NCI-H2171 (cell line): ENCODE measurements at regions not wholly inside any gene's neighbourhood (a gene's known extent, or its start where the extent isn't known, plus 50 kb on each side); places are given as distances from the start of the nearest gene placed in this dataset.
A peak's percentile ranks its signal among the peaks of the same experiment; 100 is the strongest.

Experiments used
- DNase-seq: peaks from one replicate; lab custom pipeline; 2025; lab: John Stamatoyannopoulos, UW

DNA sequence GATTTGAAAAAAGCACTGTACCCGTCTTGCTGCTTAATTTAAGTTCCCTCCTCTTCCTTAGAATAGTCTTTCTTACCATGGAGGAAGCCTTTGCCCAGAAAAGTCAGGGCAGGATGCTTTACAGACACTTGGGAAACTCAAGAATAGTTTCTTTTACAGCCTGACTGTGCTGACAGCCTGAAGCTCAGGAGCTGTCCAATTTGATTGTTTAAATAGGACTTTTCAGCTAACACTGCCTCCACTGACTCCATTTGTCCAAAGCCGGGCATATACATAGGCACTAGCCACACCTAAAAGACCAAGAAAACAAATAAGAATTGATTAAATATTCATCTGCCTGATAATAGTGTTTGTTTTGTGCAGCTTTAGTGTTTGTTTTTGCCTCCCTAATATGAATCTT lies 110.9 kb upstream of the L3MBTL4 start:
- no peak for DNase-seq

DNA sequence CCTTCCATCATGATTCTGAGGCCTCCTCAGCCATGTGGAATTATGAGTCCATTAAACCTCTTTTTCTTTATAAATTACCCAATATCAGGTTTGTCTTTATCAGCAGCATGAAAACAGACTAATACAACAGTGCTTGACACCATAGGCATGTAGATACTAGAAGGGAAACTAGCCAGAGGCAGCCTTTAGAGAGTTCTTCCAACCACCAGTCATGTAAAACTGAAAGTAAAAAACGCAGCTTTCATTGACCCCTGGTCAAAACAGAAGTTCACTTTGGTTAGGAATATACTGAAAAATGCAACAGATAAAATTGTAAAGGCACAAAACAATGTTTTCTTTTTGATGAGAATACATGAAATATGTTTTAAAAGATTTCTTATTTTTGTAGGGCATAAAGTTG lies 122.8 kb upstream of the L3MBTL4 start:
- no peak for DNase-seq

DNA sequence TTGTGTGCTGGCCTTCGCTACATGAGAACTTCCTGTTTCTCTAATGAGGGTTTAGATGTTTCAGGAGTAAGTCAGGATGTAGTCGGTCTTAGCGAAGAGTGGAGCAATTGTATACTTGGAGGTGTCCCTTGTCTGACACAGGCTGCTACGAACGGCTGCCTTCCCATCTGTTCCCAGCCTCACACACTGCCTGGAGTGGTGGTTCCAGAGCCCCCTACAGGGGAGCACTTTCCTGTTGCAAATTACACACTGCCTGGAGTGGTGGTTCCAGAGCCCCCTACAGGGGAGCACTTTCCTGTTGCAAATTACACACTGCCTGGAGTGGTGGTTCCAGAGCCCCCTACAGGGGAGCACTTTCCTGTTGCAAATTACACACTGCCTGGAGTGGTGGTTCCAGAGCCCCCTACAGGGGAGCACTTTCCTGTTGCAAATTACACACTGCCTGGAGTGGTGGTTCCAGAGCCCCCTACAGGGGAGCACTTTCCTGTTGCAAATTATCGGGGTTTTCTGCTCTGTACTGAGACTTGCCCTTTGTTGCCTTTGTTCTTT lies 126.5 kb upstream of the L3MBTL4 start:
- peak; percentile 56 for DNase-seq

DNA sequence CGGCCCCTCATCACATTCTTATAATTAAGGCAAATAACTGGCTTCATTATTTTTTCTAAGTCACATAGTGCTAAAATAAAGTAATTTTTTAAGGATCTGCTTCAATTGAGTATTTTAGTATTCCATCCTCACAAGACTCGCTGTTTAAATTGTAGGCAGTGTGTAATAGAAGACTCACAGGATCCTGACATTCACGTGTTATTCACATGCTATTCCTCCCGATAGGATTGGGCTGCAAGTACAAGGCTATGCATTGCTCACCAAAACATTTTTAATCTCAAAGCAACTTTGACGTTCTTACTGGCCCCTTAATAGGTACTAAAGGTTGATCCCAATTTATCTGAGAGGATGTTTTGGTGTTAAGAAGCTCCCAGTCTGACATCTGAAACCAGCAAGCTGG lies 127.6 kb upstream of the L3MBTL4 start:
- no peak for DNase-seq

DNA sequence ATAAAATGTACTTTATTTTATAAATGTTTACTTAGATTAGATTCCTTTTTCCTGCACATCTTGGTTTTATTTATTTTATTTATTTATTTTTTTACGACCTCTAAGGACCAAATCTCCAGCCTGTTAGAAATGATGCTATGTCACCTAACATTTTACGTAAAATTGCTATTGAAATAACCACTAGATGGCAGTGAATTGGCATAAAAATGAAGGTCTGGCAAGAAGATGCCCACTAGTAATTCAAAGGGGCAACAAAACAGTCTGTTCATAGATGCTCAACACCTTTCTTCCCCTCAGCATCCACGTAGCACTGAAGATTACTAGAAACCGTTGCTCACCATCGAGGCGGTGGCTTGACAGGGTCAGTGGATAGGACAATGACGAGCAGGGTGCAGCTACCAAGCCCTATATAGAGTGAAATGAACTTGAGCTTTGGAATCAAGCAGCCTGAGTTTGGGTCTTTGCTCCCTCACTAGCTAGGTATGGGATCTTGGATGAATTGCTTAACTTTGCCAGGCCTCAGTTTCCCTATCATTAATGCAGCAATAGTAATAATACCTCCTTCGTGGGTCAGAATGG lies 128.7 kb upstream of the L3MBTL4 start:
- no peak for DNase-seq

DNA sequence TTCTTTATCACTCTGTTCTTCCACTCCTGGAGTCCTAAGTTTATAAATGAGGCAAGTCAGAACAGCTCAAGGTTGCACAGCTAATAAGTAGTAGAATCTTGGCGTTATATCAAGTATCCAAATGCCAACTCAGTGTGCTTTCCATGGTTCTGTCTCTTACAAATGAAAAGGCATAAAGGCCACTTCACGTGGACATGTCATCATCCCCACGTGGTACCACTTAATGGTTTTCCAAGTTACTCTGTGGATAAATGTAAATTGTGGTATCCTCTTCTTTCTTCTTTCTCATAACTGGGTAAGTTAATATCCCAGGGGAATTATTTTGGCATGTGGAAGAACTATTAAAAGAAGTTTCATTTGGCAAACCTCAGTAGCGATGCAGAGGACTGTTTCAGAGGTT lies 131.5 kb upstream of the L3MBTL4 start:
- no peak for DNase-seq

DNA sequence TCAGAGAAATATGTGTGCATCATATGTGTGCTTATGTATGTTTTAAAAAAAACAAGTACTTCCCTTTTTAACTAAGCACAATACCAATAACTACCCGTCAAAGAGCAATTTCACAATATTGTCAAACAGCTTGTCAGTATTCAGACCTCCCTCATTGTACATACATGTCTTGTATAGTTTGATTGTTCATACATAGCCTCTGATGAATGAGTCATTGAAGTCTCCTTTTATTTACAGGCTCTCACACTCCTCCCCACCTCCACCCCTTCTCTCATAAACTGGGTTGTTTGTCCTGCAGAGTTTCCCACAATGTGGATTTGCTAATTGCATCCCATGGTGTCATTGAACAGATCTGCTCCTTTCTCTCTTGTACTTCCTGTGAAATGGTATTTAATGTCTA lies 132.8 kb upstream of the L3MBTL4 start:
- DNase-seq = no peak

DNA sequence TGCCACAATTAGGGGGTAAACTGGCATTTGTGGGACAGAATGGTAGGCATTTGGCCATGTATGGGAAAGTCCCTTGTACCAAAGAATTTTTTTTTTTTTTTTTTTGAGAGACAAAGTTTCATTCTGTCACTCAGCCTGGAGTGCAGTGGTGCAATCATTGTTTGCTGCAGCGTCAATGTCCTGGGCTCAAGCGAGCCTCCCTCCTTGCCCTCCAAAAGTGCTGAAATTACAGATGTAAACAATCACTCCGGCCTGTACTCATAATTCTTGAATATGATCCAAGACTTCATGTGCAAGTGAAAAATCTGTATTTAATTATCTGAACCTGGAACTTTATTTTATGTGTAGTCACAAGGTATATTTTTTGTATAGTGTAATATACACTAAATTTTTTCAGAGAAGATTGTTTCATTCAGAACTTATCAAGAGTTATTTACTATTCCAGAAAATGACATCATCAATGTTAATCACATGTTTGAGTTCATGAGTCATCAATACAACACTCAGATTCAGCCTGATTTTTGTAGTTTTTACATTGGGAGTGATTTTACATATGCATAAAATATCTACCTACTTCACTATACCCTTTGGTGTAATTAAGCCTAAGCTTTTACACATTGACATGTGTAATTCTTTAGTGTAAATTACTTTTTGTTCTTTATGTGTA lies 138.7 kb upstream of the L3MBTL4 start:
- no peak for DNase-seq

DNA sequence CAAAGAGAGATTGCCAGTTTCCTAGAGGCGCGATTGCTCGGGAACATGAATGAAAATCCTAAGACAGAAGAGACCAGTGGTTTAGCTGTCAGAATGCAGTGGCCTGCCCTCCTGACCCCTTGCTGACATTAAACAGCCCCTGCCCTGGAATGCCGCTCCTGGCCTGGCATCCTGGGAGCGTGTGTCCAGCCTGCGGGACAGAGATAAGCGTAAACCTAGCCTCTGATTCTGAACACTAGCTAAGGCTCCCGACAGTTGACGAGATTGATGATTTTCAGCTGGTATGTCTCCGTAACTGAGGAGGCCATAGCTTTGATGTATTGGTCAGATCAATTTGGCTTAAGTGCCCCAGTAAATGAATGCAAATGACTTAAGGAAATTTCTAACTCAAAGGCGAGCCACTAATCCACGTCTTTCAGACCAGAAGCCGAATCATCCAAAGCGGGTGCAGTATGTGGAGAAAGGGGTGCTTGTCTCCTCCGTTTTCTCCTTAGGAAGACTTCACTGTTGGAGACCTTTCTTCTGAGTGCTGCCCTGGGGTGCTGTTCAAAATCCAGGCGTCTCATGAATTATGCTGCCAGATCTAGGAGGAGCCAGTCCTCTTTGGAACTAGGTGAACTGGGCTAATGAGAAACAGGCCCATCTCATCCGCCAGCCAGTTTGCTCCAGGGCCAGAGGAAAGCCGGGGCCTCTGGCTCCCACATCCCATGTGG lies 142.5 kb upstream of the L3MBTL4 start:
- DNase-seq = no peak

DNA sequence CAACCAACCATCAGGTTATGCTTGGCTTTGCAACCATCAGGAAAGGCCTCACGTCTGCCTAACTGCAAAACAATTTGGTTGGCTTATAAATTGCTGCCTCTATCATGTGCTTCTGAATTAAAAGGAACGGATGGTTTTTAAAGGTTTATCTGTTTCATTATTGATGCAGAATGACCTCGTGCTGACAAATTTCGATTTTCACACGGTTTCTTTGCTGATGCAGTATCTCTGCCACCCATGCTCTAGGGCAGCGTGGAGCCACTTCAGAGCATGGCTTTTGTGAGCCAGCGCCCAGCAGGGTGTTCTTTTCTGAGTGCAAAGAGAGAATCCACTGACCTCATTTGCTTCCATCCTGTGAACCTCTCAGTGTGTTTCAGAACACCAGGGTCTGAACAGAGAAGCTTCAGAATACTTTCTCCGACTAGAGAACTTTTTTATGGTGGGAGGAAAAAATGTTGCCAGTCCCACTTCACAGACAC lies 143.1 kb upstream of the L3MBTL4 start:
- DNase-seq = no peak

DNA sequence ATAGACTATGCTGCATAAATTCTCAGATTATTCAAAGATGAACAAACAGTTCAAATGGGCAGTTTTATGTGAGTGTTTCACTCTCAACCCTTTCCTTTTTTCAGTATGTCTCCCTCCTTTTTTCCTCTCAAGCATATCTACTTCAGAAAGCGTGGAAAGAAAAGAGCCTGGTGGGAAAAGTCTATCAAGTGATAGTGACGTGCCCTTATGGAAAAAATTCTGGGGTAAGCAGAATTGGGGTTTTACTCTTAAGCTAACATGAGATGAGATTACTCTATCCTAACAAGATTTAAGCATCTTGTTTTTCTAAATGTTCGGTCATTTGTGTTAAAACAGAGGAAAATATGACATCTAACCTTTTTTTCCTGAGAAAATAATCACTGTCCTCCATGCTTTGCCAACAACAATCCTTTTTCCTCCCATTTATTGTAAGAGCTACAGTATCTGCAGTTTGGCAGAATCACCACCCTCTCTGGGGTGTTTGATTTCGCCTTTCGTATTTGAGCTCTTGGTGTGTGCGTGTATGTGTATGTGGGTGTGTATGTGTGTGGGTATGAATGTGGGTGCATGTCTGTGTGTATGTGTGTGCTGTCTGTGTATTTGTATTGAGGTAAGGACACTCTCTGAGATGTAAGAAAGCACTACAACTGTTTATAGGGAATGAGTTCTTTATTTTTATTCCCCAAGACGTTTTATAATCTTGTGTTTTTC lies 143.9 kb upstream of the L3MBTL4 start:
- no peak for DNase-seq

DNA sequence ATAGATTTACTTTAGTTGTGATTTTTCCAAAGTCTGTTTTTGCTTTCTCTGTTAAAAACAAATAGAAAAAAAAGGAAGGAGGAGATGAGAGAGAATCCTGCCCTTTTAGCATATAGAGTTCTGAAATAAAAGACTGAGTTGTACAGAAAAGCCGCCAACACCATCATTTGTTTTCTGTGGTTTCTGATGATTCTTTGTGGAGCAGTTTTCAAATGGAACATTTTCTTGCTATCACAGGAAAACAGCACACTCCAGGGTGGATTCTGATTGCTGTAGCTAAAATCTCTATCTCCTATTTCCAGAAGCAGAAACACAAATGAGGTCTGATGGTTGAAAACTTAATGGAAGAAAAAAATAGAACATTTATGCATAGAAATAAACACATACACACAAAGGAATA lies 144.6 kb upstream of the L3MBTL4 start:
- no peak for DNase-seq

DNA sequence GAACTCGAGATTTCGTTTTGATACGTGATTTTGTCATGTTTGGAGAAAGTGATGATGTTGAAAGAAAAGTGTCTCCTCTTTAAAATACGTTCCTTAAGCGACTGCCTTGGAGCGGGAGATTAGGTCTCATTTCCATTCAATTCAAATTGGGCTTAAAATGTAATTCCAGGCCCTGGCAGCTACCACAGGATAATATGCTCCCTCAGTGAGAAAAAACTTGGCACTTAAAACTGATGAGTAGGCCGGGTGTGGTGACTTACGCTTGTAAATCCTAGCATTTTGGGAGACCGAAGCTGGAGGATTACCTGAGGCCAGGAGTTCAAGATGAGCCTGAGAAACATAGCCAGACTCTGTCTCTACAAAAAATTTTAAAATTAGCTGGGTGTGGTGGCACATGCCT lies 146.3 kb upstream of the L3MBTL4 start:
- DNase-seq = no peak

DNA sequence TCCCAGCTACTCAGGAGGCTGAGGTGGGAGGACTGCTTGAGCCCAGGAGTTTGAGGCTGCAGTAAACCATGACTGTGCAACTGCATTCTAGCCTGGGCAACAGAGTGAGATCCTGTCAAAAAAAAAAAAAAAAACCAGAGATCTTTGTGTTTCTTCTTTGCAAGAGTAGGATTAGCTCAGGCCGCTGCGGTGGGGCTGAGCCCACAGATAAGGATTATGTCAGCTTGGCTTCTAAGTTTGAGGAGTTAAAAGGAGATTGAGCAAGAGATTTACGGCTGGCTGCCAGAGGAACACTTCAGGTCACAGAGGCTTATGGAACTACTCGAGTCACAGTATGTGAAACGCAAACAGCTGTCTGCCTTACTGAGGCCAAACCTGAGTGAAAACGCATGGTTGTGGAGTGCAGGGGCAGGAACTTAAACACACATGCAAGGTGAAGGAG lies 146.7 kb upstream of the L3MBTL4 start:
- DNase-seq = no peak

DNA sequence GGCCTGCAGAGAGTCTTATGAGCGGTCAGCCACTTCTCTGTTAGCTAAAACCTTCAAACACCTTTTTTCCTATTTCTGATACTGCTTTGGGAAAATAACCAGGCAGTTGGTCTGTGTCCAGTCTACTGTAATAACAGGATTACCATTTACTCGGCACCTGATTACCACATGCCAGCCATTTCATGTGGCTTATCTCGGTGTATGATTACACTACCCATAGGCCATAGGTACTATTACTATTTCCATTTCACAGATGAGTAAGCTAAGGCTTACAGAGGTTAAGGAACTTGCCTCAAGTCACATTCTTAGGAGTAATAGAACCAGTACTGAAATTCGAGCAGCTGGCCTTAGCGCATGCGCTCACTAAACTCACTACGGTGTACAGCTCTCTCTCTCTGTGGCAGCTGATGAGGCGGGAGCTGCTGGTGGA lies 147.2 kb upstream of the L3MBTL4 start:
- no peak for DNase-seq

DNA sequence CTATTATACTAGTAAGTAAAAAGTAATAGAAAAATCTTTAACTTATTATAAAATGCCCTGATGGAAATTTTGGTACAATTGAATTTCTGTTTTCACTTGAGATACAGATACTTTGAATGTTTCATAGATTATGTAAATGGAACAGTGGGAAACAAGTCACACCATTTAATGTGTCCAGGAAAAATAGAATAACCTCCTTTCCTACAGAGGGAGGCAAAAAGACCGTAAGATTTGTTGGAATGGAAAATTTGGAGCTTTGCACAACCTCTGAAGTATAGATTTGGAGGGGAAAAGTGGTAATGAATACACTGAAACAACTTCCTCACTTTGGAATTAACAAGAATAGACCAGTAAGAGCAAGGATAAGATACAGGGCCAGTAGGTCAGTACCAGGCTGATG lies 149.2 kb upstream of the L3MBTL4 start:
- DNase-seq = no peak

DNA sequence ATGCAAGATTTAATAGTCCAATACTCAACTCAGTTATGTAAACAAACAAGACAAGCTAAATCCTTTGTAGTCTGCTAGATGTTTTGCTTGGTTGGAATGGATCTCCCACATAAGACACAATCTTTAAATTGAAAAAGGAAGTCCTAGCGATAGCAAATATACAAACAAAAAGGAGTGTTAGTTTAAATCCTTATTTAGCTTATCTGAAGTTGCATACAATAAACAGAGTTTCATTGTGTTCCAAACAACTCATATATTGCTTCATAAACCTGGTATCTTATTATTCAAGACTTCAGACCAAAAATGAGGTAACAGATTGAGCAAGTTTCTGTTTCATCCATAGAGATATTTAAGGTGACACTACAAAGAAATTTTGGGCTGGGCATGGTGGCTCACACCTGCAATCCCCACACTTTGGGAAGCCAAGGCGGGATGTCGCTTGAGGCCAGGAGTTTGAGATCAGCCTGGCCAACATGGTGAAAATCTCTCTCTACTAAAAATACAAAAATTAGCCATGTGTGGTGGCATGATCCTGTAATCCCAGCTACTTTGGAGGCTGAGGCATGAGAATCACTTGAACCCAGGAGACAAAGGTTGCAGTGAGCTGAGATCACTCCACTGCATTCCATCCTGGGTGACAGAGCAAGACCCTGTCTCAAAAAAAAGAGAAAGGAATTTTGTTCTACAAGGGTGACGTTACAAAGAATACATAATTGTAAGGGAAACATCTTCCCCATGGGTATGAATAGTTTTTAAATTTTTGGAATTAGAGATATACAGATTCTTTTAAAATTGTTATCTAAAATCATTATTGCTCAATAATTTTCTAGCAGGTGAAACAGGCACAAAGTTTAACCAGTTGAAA lies 150.5 kb upstream of the L3MBTL4 start:
- DNase-seq = no peak

DNA sequence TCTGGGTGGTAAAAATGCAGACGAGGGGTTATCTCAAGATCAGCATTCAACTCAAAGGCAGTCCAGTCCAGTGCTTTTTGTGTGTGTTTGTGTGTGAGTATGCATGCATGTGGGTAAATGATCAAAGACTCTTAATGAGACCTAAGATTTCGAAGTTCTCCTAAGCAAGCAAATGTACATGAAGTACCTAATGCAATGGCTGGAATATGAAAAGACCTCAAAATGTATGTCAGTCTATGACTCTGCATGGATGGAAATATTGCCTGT lies 151.0 kb upstream of the L3MBTL4 start:
- no peak for DNase-seq

DNA sequence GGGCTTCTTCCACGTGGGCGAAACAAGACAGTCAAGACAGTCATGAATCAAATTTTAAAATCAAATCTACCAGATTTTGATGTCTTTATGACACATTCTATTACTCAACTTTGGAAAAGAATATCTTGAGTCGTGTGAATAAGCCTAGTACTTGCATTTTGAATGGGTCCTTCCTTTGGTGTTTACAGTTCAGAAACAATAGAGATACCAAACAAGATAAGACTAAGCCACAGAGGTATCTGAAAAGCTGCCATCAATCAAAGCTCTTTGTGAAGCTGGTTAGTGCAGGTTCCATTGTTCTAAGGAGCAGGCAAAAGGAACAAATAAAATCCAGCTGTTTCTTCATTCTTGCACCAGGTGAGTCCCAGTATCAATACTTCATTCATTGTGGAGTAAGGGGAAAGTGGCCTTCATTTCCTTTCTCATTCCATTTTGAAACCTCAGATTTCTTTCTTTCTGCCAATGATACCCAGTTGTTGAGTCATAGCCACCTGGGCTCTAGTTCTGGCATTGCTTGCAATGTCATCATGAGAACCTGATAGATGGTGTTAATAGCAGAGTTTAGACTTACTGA lies 151.7 kb upstream of the L3MBTL4 start:
- no peak for DNase-seq

DNA sequence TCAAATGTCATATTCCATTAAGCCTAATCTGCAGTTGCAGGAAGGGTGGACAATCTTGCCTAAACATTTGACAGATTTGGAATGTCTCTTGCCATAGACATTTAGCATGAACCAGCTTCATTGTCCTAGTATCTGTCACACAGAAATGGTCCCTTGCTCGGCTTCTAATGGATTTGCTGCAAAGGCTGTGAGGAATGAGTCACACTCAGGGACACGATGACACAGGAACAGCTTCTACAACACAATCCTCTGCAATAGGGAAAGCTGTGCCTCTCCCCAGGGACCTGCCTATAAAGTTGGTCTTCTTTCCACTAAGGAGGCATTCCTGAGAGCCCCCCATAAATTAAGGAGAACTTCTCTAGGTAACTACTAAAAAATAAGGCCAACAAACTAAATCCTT lies 155.1 kb upstream of the L3MBTL4 start:
- no peak for DNase-seq

DNA sequence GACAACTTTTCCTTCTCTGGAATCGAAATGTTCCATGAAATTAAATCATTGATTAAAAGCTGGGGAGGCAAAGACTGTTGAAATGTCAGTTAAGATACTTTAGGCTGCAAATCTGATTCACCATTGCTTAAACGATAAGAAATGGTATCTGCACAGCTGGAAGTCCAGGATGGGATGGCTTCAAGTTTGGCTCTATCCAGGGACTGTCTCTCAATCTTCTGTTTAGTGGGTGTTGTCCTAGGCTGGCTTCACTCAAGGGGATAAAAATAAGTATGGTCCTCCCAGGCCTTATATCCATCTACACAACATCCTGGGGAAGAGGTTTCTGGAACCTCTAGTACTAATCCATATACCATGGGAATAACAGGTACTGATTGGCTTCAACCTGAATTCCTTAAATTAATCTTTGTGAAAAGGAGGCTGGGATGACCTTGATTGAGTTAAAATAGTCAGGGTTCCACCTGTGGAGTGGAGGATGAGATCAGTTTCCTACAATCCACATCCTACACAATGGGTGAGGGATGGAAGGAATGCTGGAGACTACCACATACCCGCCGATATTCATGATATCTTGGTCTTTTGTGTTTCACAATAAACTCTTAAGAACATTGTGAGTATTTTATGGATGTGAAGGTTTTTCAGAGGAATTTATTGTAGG lies 156.0 kb upstream of the L3MBTL4 start:
- no peak for DNase-seq
